Thyroid gland (tissue), 4 donors: ENCODE measurements at regions not wholly inside any gene's neighbourhood (a gene's known extent, or its start where the extent isn't known, plus 50 kb on each side); places are given as distances from the start of the nearest gene placed in this dataset.

Experiments used
- DNase-seq, 2 donors: peaks; one replicate each; pipeline ENCODE4 v3.0.0-alpha.2; 2019
- H3K27ac ChIP-seq, 3 donors: fragments of 200-600 bp; sonication (generic); 1 replicate in 2 of 3; 2 replicates in 1 of 3; pipeline ENCODE4 v1.5.1; 2016 to 2019; ENCODE audit warnings: mild to moderate bottlenecking in 1 of 3, moderate library complexity in 1 of 3
- H3K27me3 ChIP-seq: fragments of 200-600 bp; sonication (generic); one replicate; pipeline ENCODE4 v1.5.1; 2019
- H3K36me3 ChIP-seq, 2 donors: fragments of 200-600 bp; sonication (generic); one replicate each; pipeline ENCODE4 v1.5.1; 2016 to 2019
- H3K4me1 ChIP-seq, 2 donors: fragments of 200-600 bp; sonication (generic); one replicate each; pipeline ENCODE4 v1.5.1; 2017 to 2019
- H3K4me3 ChIP-seq, 3 donors: fragments of 200-600 bp; sonication (generic); replicated peaks in 1 of 3; 1 replicate in 2 of 3; 2 replicates in 1 of 3; pipeline ENCODE4 v1.5.1; 2016; ENCODE audit warnings: mild to moderate bottlenecking in 1 of 3
- H3K9me3 ChIP-seq: fragments of 200-600 bp; sonication (generic); one replicate; pipeline ENCODE4 v1.5.1; 2017
- CTCF ChIP-seq, 6 experiments: fragments of 200-600 bp in 3 of 6; fragments of 450-650 bp in 3 of 6; sonication (generic) in 3 of 6; IDR thresholded peaks; one replicate each; pipeline ENCODE4 v1.5.1; 2016 to 2019; ENCODE audit warnings: antibody characterized with exemption in 6 of 6, mild to moderate bottlenecking in 2 of 6, inconsistent platforms in 1 of 6, moderate library complexity in 1 of 6
- POLR2A ChIP-seq, 2 donors: fragments of 450-650 bp; IDR thresholded peaks; one replicate each; pipeline ENCODE4 v1.6.1; 2017; ENCODE audit warnings: antibody characterized with exemption in 2 of 2, mild to moderate bottlenecking in 2 of 2, moderate library complexity in 1 of 2
- whole genome bisulfite sequencing, 2 donors: methylation state at CpG; one replicate each; pipeline ENCODE4 v1.1.5; 2017; 5-methylcytosine and 5-hydroxymethylcytosine counted together
- intact Hi-C: fragments of 100-400 bp; cut with DNase I; formaldehyde crosslinking; loops from one replicate; pipeline ENCODE4 v1.15.1; 2023

- Histone ChIP-seq H3K36me3 (no peaks in the 10 kb centered on the region), H3K9me3 (no peaks in the 10 kb centered on the region), H3K4me3 (no peak overlapping the region), H3K27me3 (no peaks in the 10 kb centered on the region), H3K4me1 (peaks cover 19 to 23% of the 10 kb centered on the region in 2 donors), H3K27ac (no peak overlapping the region)
- 82 to 89% methylated on average over 12 of the region's 12 CpGs for WGBS, 2 donors
- TF ChIP-seq CTCF (IDR thresholded peaks at IDR 0.05), result no peak
- TF ChIP-seq POLR2A (IDR thresholded peaks at IDR 0.05), result no peak
- no peak for DNase-seq
- intact Hi-C loops, result no loop called here
Observed at GRCh38 chr6:6714118-6714897, 125.8 kb downstream of the LY86 start.

DNA sequence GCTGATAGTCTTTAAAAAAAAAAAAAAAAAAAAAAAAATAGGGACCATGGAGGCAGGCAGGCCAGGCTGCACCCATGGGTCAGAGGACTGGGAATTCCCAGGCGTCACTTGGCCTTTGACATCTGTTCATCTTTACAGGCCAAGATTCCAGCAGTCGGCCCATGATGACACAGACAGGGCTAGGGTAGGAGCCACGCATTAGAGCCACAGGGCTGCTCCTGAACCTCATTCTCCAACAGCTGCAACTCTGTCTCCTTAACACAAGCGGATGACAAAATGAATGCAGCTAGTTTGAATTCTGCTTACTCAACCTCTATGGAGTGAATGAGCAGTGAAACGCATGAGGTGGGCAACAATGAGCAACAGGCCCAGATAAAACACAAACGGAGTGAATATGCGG, 126.4 kb downstream of the LY86 start:
- TF ChIP-seq CTCF (IDR thresholded peaks at IDR 0.05), result no peak
- WGBS, 2 donors, result 94 to 95% methylated on average over 7 of the region's 7 CpGs
- H3K36me3 ChIP-seq, result no peaks in the 10 kb centered on the region
- no peak for DNase-seq
- no peaks in the 10 kb centered on the region for H3K9me3 ChIP-seq
- H3K4me1 ChIP-seq, result peaks cover 19 to 23% of the 10 kb centered on the region in 2 donors
- H3K27ac ChIP-seq, result no peak overlapping the region
- H3K27me3 ChIP-seq, result no peaks in the 10 kb centered on the region
- intact Hi-C loops, result no loop called here
- no peak overlapping the region for H3K4me3 ChIP-seq

DNA sequence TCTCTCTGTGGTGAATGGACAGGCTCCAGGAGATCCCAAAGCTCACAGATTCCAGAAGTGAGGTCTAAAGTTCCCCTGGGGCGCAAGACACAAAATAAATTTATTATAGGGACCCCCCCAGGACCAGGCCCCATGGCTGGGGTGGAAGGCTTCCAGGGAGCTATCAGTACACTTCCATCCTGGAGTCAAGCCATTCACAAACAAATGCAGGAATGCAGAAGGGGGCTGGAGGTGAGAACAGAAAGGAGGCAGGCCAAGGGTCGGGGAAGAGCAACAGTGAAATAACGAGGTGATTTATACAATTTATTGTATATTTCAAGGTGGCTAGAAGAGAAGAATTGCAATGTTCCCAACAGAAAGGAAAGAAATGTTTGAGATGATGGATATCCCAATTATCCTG, 126.9 kb downstream of the LY86 start:
- H3K4me1 ChIP-seq, result peaks cover 14 to 23% of the 10 kb centered on the region in 2 donors
- no peaks in the 10 kb centered on the region for H3K27me3 ChIP-seq
- DNase-seq, result no peak
- H3K36me3 ChIP-seq, result no peaks in the 10 kb centered on the region
- H3K9me3 ChIP-seq, result no peaks in the 10 kb centered on the region
- H3K27ac ChIP-seq, result no peak overlapping the region
- 90 to 93% methylated on average over 3 of the region's 3 CpGs for WGBS, 2 donors
- intact Hi-C loops, result no loop called here
- TF ChIP-seq CTCF (IDR thresholded peaks at IDR 0.05) (no peak), POLR2A (IDR thresholded peaks at IDR 0.05) (no peak)
- no peak overlapping the region for H3K4me3 ChIP-seq

DNA sequence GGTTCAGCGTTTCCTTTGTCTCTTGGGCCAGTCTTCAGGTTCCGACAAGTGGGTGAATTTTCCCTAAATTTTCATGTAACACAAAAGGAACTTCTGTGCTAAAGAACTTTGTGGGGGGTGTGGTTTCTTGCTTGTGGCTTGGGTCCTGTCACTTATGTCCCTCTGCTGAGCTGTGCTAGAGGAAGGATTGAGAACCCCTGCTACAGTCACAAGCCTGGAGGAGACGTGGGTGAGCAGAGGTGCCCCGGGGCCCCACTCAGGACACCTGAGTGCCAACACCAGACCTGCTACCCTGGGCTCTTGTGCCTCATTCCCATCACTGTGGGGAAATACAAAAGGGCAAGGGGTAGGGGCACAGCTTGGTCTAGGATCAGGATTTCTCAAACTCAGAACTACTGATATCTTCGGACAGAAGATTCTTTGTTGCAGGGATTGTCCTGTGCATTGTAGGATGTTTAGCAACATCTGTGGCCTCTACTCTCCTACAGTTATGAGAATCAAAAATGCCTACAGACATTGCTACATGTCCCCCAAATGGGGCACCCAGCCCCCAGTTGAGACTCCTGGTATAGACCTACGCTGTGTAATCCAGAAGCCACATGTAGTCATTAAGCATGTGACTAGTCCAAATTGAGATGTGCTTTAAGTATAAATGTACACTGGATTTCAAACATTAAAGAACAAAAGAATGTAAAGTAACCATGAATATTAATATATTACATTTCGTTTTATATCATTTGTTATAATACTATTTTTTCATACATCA, 128.7 kb downstream of the LY86 start:
- WGBS, 2 donors, result 90 to 95% methylated on average over 7 of the region's 7 CpGs
- TF ChIP-seq CTCF (IDR thresholded peaks at IDR 0.05), result no peak
- TF ChIP-seq POLR2A (IDR thresholded peaks at IDR 0.05), result no peak
- H3K27me3 ChIP-seq, result no peaks in the 10 kb centered on the region
- DNase-seq, result no peak
- H3K4me3 ChIP-seq, result no peak overlapping the region
- peaks cover 19 to 37% of the 10 kb centered on the region in 2 donors for H3K4me1 ChIP-seq
- peak overlapping the region; percentile 70 to 79 (median 76) for H3K27ac ChIP-seq
- H3K9me3 ChIP-seq, result no peaks in the 10 kb centered on the region
- intact Hi-C loops, result no loop called here
- no peaks in the 10 kb centered on the region for H3K36me3 ChIP-seq

DNA sequence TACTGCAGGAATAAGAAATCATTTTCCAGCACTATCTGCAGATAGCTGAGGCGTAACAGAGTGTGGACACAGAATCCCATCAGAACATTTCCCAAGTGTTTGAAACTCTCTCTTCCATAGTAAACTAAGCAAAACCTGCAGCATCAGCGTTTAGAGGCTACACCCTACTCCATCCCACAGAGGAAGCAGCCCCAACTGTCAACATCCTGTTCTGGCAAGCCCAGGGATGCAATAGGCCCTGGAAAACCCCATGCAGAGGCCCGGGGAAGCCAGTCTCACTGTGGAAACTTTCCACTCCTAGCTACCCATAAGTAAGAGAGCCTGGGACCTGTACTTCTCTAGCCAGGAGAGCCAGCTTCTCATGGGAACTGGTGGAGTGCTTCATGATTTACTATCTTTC, 129.4 kb downstream of the LY86 start:
- no peaks in the 10 kb centered on the region for H3K27me3 ChIP-seq
- DNase-seq, result peak; percentile 59 to 74
- H3K27ac ChIP-seq, result peak overlapping the region; percentile 70 to 79 (median 76)
- H3K4me1 ChIP-seq, result peaks cover 25 to 39% of the 10 kb centered on the region in 2 donors
- intact Hi-C loops, result no loop called here
- no peaks in the 10 kb centered on the region for H3K36me3 ChIP-seq
- H3K4me3 ChIP-seq, result no peak overlapping the region
- 30 to 35% methylated on average over 3 of the region's 3 CpGs for WGBS, 2 donors
- peak in 1 of 2 donors; percentile 19 for TF ChIP-seq POLR2A (IDR thresholded peaks at IDR 0.05)
- peak in 1 of 6 experiments; percentile 5 for TF ChIP-seq CTCF (IDR thresholded peaks at IDR 0.05)
- no peaks in the 10 kb centered on the region for H3K9me3 ChIP-seq
